GM23338 (cell line): ENCODE measurements at regions not wholly inside any gene's neighbourhood (a gene's known extent, or its start where the extent isn't known, plus 50 kb on each side); places are given as distances from the start of the nearest gene placed in this dataset.

Experiments used
- ATAC-seq: fragments of 200-7000 bp; cut with Tn5 transposase; 3 replicates; pipeline ENCODE4 v1.9.1; 2020
- DNase-seq: peaks from one replicate; pipeline ENCODE4 v3.0.0-alpha.2; 2015; ENCODE audit warnings: low spot score
- H2AFZ ChIP-seq: fragments of 200-600 bp; sonication (generic); 2 replicates; pipeline ENCODE4 v1.8.0; 2016; ENCODE audit warnings: antibody characterized with exemption, mild to moderate bottlenecking, moderate library complexity
- H3F3A ChIP-seq: fragments of 200-600 bp; sonication (generic); replicated peaks from 2 replicates; pipeline ENCODE4 v1.8.0; 2017; ENCODE audit warnings: antibody characterized with exemption, mixed run types, low read depth
- H3K27ac ChIP-seq: fragments of 200-600 bp; sonication (generic); 2 replicates; pipeline ENCODE4 v1.6.1; 2016; ENCODE audit warnings: low read depth
- H3K27me3 ChIP-seq: fragments of 200-600 bp; sonication (generic); 2 replicates; pipeline ENCODE4 v1.8.0; 2016; ENCODE audit warnings: mild to moderate bottlenecking, mixed run types, moderate library complexity; ENCODE audit not compliant: insufficient read depth
- H3K36me3 ChIP-seq: fragments of 200-600 bp; sonication (generic); 2 replicates; pipeline ENCODE4 v1.8.0; 2016; ENCODE audit warnings: mild to moderate bottlenecking; ENCODE audit not compliant: insufficient read depth
- H3K4me1 ChIP-seq: fragments of 200-600 bp; sonication (generic); 2 replicates; pipeline ENCODE4 v1.8.0; 2016; ENCODE audit warnings: mild to moderate bottlenecking, moderate library complexity; ENCODE audit not compliant: insufficient read depth
- H3K4me2 ChIP-seq: fragments of 200-600 bp; sonication (generic); 2 replicates; pipeline ENCODE4 v1.7.1; 2017; ENCODE audit warnings: mixed run types
- H3K4me3 ChIP-seq: fragments of 200-600 bp; sonication (generic); 2 replicates; pipeline ENCODE4 v1.6.1; 2016; ENCODE audit warnings: mixed run types
- H3K79me2 ChIP-seq: fragments of 200-600 bp; sonication (generic); replicated peaks from 2 replicates; pipeline ENCODE4 v1.8.0; 2017; ENCODE audit warnings: mild to moderate bottlenecking; ENCODE audit not compliant: insufficient read depth
- H3K9me2 ChIP-seq: fragments of 200-600 bp; sonication (generic); 2 replicates; pipeline ENCODE4 v1.8.0; 2017; ENCODE audit not compliant: insufficient read depth
- H4K20me1 ChIP-seq: fragments of 200-600 bp; sonication (generic); replicated peaks from 2 replicates; pipeline ENCODE4 v1.8.0; 2017; ENCODE audit warnings: mild to moderate bottlenecking; ENCODE audit not compliant: insufficient read depth
- H3K27ac Mint-ChIP-seq: 2 replicates; pipeline ENCODE4 v1.8.0; 2020; ENCODE audit warnings: inconsistent platforms, mild to moderate bottlenecking, moderate library complexity, mixed read lengths
- H3K27me3 Mint-ChIP-seq: 3 replicates; pipeline ENCODE4 v1.8.0; 2022; ENCODE audit warnings: low read depth, mild to moderate bottlenecking, moderate library complexity, mixed read lengths, inconsistent platforms; ENCODE audit not compliant: insufficient read depth, poor library complexity
- H3K36me3 Mint-ChIP-seq: 3 replicates; pipeline ENCODE4 v1.8.0; 2021; ENCODE audit warnings: low read depth, mild to moderate bottlenecking, inconsistent platforms, moderate library complexity, mixed read lengths
- H3K4me1 Mint-ChIP-seq: 3 replicates; pipeline ENCODE4 v1.8.0; 2020; ENCODE audit warnings: mild to moderate bottlenecking, inconsistent platforms, mixed read lengths
- H3K4me3 Mint-ChIP-seq: 3 replicates; pipeline ENCODE4 v1.8.0; 2021; ENCODE audit warnings: moderate library complexity, mild to moderate bottlenecking, inconsistent platforms, mixed read lengths
- H3K9me3 Mint-ChIP-seq: 3 replicates; pipeline ENCODE4 v1.8.0; 2020; ENCODE audit warnings: moderate library complexity, mild to moderate bottlenecking, inconsistent platforms, mixed read lengths
- CREB1 ChIP-seq: fragments of 250-450 bp; sonication (Bioruptor Pico); IDR thresholded peaks from 2 replicates; pipeline ENCODE4 v1.5.0; 2020; ENCODE audit warnings: low read depth, mild to moderate bottlenecking, moderate library complexity
- EZH2 ChIP-seq: fragments of 200-600 bp; sonication (generic); IDR thresholded peaks from one replicate; pipeline ENCODE4 v1.8.0; 2017; ENCODE audit warnings: antibody characterized with exemption, mild to moderate bottlenecking, low read depth; ENCODE audit not compliant: unreplicated experiment
- EZH2phosphoT487 ChIP-seq: fragments of 200-600 bp; sonication (generic); IDR thresholded peaks from one replicate; pipeline ENCODE4 v1.8.1; 2018; ENCODE audit warnings: antibody characterized with exemption; ENCODE audit not compliant: unreplicated experiment
- JUNB ChIP-seq: IDR thresholded peaks from one replicate; pipeline ENCODE4 v1.6.1; 2016; ENCODE audit warnings: antibody characterized with exemption; ENCODE audit not compliant: unreplicated experiment
- NANOG ChIP-seq: IDR thresholded peaks from 2 replicates; pipeline ENCODE4 v1.6.1; 2016; ENCODE audit warnings: antibody characterized with exemption, borderline replicate concordance
- POLR2AphosphoS5 ChIP-seq: IDR thresholded peaks from 2 replicates; pipeline ENCODE4 v1.6.1; 2016; ENCODE audit warnings: antibody characterized with exemption, low read depth
- REST ChIP-seq: IDR thresholded peaks from one replicate; pipeline ENCODE4 v1.6.1; 2018; ENCODE audit warnings: antibody characterized with exemption; ENCODE audit not compliant: unreplicated experiment
- ZNF114 ChIP-seq: fragments of 250-450 bp; sonication (Bioruptor Pico); IDR thresholded peaks from 2 replicates; pipeline ENCODE4 v1.5.0; 2020; ENCODE audit warnings: mild to moderate bottlenecking, moderate library complexity
- ZNF331 ChIP-seq: fragments of 250-450 bp; sonication (Bioruptor Pico); IDR thresholded peaks from 2 replicates; pipeline ENCODE4 v1.5.0; 2020; ENCODE audit warnings: low read depth, mild to moderate bottlenecking, moderate library complexity
- TF ChIP-seq, protein P1 (sequence below), 2 experiments: fragments of 200-600 bp in 1 of 2; sonication (generic) in 1 of 2; conservative IDR thresholded peaks; 2 replicates each; pipeline versions ENCODE4 v1.5.1 to v1.6.1; 2016 to 2017; ENCODE audit warnings: antibody characterized with exemption in 2 of 2, low read depth in 2 of 2, mild to moderate bottlenecking in 2 of 2, moderate library complexity in 1 of 2
- TF ChIP-seq, protein P2 (sequence below): IDR thresholded peaks from 2 replicates; pipeline ENCODE4 v1.6.1; 2016; ENCODE audit warnings: antibody characterized with exemption

GRCh38 chr2:223282221-223282620, 230.2 kb downstream of the KCNE4 start (continued):
- TF ChIP-seq, protein P1, sequence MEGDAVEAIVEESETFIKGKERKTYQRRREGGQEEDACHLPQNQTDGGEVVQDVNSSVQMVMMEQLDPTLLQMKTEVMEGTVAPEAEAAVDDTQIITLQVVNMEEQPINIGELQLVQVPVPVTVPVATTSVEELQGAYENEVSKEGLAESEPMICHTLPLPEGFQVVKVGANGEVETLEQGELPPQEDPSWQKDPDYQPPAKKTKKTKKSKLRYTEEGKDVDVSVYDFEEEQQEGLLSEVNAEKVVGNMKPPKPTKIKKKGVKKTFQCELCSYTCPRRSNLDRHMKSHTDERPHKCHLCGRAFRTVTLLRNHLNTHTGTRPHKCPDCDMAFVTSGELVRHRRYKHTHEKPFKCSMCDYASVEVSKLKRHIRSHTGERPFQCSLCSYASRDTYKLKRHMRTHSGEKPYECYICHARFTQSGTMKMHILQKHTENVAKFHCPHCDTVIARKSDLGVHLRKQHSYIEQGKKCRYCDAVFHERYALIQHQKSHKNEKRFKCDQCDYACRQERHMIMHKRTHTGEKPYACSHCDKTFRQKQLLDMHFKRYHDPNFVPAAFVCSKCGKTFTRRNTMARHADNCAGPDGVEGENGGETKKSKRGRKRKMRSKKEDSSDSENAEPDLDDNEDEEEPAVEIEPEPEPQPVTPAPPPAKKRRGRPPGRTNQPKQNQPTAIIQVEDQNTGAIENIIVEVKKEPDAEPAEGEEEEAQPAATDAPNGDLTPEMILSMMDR (conservative IDR thresholded peaks at IDR 0.05; ENCODE audit: low read depth in 2 of 2), result no peak

GRCh38 chr2:223283329-223283728, 231.3 kb downstream of the KCNE4 start:
- Mint-ChIP-seq H3K27ac (no peak overlapping the region), H3K27me3 (no peaks in the 10 kb centered on the region), H3K36me3 (no peaks in the 10 kb centered on the region; the same call in 2 of the 3 replicates), H3K4me1 (no peaks in the 10 kb centered on the region), H3K9me3 (peaks cover 21% of the 10 kb centered on the region; the same call in 2 of the 3 replicates), H3K4me3 (no peak overlapping the region)
- Histone ChIP-seq H3K9me2 (peaks cover 4% of the 10 kb centered on the region; the same call in 1 of the 2 replicates), H3K27ac (no peak overlapping the region), H3K36me3 (no peaks in the 10 kb centered on the region), H4K20me1 (no peaks in the 10 kb centered on the region), H3K27me3 (no peaks in the 10 kb centered on the region), H3K4me1 (no peaks in the 10 kb centered on the region), H2AFZ (no peak overlapping the region), H3K79me2 (no peaks in the 10 kb centered on the region), H3F3A (no peaks in the 10 kb centered on the region), H3K4me2 (no peak overlapping the region), H3K4me3 (no peak overlapping the region)
- DNase-seq (no peak), ATAC-seq (no peak)
- TF ChIP-seq ZNF331 (no peak), CREB1 (no peak), JUNB (no peak), NANOG (no peak), POLR2AphosphoS5 (no peak), EZH2 (no peak), ZNF114 (no peak), EZH2phosphoT487 (no peak), REST (no peak)
- TF ChIP-seq, protein P2, sequence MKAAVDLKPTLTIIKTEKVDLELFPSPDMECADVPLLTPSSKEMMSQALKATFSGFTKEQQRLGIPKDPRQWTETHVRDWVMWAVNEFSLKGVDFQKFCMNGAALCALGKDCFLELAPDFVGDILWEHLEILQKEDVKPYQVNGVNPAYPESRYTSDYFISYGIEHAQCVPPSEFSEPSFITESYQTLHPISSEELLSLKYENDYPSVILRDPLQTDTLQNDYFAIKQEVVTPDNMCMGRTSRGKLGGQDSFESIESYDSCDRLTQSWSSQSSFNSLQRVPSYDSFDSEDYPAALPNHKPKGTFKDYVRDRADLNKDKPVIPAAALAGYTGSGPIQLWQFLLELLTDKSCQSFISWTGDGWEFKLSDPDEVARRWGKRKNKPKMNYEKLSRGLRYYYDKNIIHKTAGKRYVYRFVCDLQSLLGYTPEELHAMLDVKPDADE, result no peak
